ENCODE measurements at regions not wholly inside any gene's neighbourhood (a gene's known extent, or its start where the extent isn't known, plus 50 kb on each side); places are given as distances from the start of the nearest gene placed in this dataset.
"Not testable (repeated sequence)": the region's sequence is repeated elsewhere in the genome, so short reads cannot be mapped to it uniquely, and the experiment has no call there.

DNA sequence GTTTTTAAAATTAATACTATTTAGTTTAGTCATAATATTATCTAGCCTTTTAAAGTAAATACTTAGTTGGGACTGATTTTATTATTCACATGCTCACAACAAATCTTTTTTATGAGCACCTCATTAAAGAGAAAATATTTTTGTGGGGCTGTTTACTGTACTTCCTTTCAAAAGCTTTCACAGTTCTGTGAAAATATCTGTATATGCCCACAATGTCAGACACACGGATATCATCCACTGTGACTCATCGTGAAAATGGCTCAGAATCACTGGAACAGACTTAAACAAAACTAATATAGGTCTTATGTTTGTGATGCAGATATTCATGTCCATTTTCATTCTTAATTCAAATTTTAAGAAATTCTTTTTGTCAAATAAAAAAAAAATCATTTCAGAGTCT is 305.2 kb downstream of the RAB38 start:
- DNase-seq: no peak

DNA sequence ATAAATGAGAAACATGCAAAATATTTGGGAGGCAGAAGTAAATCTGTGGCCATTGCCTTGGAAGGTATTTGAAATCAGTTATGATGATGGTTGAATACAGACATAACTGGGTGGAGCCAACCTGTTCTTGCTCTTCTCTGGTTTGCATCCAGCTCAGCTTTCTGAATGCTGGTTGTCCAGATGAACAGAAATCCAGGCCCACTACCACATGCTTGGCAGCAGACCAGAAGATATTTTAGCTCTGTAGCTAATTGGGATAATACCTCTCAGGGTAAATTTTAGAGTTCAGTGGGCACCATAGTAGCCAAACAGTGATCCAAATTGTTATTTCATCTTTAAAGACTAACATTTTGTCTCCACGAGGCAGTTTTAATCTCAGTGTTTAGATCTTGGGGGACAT is 308.3 kb downstream of the RAB38 start:
- no peak for DNase-seq

DNA sequence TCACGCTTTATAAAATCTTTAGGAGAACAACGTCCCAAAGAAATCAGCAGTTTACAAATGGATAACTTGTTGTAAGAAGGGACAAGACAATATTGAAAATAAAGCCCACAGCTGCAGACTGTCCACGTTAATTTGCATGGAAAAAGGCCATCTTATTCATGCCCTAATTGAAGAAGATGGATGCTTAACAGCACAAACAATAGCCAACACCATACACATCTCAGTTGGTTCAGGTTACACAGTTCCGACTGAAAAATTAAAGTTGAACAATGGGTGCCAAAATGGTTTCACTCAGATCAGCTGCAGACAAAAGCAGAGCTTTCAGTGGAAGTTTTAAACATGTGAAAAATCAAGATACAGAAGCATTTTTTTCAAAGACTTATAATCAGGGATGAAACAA is 314.2 kb downstream of the RAB38 start:
- DNase-seq: no peak

DNA sequence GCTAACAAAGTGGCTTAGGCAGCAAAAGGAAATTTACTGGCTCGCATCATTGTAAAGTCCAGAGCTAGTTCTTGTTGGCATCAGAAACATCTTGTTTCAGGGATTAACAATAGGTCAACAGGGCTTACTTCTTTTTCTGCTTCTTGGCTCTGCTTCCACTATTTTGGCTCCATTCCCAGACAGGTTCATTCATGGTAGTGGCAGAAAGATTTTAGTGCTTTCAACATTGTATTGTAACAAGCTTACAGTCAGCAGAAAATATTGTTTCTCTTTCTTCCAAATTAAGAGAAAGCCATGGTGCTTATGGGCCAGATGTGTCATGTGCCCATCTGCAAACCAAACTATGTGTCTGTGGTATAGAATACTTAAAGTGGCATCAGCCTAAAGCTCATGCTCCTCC is 315.6 kb downstream of the RAB38 start:
- DNase-seq: no peak

DNA sequence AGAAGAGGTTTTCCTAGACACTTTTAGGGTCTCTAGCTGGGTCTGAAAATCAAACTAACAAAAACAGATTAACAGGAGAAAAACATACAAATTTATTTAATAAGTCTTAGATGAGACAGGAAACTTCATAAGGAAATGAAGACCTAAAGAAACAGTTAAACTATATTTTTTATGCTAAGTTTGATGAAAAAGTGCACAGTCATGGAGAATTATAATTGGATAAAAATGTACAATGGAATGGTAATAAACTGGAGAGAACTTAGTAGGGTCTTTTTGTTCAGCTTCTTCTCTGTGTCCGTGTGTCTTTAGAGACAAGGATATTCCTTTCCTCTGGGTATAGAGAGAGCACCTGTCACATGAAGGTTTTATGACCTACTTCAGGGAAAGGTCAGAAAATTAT is 323.4 kb downstream of the RAB38 start:
- no peak for DNase-seq

DNA sequence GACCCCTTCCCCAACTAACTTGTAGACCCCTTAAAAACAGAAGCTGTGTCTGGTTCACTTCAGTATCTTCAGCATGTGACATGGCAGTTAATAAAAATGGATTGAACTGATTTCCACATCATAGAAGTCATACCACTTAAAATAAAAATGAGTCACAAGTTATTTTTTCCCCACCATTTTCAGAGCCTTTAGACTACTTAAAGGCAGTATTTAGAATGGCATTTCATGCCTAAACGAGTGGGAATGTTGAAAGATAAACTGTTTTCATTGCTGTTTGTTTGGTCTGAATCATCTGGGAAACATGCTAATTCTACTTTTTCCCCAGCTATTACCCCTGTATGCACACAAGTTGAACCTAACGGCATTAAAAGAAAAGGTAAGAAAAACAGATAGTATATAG is 324.0 kb downstream of the RAB38 start:
- no peak for DNase-seq

DNA sequence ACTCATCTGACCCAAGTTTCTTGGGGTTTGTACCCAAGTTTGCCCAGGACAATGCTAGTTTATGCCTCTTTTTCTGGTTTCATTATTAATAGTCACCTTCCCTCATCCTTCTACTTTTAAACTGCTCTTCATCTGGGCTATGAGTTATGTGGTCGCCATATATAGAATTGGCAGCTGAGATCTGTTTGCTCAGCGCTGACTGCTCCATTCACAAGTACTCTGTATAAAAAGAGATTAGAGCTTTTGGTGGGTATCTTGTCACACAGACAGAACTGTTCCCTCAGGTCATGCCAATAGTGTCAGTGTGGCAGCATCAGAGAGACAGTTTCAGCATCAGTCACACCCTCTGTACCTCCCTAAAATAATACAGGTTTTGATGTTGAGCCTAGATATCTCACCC is 326.0 kb downstream of the RAB38 start:
- DNase-seq: no peak

DNA sequence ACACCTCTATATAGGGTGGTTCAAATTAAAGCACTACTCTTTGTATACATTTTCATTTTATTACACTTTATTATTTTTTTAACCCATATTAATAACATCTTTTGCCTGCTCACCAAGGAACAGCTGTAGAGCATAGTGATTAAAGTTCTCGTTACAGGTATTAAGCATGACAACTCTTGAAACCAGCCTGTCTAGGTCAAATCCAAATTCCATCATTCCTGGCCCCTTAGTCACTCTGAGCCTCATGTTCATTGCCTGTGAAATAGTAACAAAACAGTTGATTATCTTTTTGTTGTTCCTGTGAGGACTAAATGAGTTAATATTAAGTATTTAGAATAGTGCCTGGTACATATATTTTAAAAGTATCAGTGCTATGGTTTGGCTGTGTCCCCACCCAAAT is 334.5 kb downstream of the RAB38 start:
- no peak for DNase-seq

DNA sequence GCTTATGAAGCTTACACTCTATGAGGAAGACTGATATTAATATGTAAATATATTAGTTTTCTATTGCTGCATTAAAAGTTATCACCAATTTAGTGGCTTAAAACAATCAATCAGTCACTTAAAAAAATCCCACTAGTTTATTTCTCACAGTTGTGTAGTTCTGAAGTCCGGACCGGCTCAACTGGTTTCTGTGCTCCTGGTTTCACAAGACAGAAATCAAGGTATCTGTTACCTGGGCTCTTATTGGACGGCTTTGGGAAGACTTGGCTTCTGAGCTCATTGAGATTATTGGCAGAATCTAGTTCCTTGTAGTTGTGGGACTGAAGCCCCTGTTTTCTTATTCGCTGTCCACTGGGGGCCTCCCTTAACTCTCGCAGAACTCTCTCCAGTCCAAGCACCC is 343.0 kb downstream of the RAB38 start:
- no peak for DNase-seq

DNA sequence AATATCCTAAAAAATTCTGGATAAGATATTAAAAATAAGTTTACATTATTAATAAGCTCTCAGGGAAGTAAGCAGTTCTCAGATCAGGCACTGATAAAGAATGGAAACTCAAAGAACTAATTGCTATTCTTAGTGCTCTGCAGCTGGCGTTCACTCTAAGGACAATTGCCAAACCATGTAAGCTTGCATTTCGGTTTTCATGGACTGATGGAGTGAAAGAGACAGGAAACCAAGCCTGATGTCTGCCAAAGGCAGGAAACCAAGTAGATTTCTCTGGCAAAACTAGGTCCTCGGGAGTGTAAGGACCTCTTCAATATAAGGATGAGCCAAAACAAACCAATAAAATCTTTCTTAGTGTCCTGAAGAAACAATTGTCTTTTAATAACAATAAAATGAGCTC is 355.2 kb downstream of the RAB38 start:
- DNase-seq: no peak

DNA sequence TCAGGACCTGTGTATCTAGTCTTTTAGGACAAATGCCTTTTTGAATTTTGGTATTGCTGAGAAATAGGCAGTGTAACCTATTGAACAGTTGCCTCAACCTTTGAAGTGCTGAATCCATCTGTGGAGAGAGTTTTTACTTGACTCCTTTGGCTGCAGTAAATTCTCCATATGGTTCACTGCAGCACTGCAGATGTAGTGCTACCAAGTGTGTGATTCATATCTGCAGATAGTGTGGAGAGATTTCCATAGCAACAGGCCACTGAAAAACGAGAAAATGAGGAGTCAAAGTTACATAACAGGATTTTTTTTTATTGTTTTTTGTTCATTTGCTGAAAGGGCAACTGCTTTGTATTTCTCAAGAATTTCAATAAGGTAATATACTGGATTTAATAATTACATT is 356.1 kb downstream of the RAB38 start:
- no peak for DNase-seq

DNA sequence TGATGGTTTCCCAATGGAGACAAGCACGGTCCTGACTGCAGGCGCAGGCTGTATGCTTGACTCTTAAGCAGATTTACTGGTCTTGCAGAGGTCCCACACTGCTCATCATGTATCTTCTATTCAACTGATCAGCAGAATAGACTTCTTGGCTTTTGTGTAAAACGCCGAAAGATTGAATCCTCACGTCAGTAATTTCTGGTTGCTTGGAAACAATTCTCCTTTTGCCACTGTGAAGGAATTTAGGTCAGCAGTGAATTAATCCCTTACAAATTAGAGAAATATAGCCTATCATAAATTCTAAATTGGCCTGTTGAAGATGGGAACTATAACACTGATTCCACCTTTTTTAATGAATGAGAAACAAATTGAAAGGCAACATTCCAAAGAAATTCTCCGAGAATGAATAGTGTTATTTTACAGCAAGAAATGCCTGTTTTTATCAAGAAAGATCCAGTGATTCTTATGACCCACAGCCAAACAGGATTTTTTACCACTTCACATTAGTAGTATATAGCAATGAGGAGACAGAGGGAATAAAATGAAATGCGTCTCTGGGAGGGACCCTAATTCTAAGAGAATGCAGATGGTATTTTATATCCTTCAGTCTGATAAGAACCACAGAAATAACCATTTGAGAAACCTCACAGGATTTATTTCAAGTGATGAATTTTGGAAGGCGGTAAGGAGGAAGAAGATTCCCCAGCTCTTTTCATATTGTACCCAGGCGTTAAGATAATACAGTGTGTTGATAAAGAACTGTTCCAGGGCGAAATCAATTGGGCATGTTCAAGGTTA is 362.5 kb downstream of the RAB38 start:
- no peak for DNase-seq

DNA sequence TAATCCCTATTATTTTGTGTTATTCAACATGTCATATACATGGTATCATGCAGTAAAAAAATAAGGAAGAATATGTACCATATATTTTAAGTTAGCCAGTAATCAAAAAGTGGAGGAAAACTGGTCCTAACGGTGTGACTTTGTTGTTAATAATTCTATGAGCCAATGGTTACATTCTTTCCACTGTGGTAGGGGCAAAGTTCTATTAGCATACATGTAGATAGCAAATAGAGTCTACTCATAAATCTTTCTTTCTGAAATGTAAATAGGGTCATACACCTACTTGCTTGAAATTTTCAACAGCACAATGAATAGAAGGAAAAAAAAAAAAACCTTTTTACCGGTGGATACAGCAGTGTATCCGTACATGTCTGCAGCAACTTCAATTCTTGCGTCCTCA is 364.8 kb downstream of the RAB38 start:
- DNase-seq: no peak

DNA sequence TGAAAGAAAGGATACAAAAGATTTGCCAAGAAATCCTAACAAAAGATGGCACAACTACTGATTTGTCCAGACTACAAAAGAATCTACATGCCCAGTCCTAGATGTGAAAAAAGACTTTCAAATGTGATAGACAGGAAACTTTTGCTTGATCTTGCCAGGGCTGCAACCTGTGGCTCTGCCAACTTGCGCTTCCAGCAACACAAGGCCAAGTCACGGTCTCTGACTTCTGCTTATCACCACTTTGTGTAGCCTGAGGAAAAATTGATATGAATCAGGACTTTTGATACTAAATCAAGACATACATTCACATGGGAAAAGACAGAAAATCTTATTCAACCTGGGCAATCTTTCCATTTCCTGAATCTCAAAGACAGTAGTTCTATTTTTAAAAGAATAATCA is 366.0 kb downstream of the RAB38 start:
- no peak for DNase-seq

DNA sequence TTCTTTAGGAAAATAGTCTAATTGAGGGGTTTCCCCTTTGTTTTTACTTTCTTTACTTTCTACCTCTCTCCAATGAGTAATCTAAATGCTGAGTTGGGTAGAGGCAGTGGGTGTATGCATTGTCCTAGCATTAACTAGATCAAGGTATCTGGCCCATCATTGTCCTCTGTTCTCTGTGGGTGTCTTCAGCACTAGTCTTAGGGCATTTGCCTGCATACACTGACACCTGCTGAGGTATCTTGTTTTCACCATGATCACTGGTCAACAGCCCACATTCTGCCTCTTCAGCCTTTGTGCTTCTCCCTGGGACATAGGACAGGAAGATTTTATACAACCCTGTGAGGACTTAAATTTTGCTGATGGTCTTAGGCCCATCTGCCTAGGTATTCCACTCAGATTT is 371.1 kb downstream of the RAB38 start:
- no peak for DNase-seq

DNA sequence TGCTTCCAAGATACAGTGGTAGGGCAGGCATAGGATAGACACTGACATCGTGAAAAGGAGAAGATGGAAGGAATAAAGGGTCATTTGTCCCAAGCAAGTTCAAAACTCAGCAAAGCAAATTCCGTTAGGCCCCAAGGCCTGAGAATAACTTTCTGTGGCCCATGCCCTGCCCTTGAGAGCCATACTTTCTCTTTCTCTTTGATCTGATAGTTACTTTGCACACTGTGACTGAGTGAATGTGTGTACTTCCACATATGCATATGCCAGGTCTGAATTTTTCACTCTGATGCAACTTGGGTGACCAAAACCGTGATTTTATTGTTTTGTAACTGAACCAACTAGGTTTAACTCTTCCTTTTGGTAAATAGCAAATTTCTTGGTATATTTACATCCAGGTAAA is 371.5 kb downstream of the RAB38 start:
- DNase-seq: no peak

DNA sequence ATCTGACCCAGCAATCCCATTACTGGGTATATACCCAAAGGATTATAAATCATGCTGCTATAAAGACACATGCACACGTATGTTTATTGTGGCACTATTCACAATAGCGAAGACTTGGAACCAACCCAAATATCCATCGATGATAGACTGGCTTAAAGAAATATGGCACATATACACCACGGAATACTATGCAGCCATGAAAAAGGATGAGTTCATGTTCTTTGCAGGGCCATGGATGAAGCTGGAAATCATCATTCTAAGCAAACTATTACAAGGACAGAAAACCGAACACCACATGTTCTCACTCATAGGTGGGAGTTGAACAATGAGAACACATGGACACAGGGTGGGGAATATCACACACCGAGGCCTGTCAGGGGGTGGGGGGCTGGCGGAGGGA is 390.4 kb downstream of the RAB38 start:
- not testable (repeated sequence) for DNase-seq

DNA sequence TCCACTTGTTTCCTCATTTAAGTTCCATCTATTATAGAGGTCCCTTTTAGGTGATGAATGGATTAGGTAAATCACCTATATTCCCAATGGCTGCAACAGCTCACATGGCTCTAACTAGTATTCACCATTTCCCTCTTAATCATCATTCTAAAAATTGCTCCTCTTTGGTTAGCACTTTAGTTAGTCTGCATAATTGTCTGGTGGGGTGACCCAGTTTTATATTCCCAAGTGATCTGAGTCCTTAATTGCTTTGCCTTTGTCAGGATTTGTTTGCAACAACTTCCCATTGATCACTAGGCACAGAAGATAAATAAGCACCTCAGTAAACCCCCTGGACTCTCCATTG is 395.2 kb downstream of the RAB38 start:
- DNase-seq: no peak

DNA sequence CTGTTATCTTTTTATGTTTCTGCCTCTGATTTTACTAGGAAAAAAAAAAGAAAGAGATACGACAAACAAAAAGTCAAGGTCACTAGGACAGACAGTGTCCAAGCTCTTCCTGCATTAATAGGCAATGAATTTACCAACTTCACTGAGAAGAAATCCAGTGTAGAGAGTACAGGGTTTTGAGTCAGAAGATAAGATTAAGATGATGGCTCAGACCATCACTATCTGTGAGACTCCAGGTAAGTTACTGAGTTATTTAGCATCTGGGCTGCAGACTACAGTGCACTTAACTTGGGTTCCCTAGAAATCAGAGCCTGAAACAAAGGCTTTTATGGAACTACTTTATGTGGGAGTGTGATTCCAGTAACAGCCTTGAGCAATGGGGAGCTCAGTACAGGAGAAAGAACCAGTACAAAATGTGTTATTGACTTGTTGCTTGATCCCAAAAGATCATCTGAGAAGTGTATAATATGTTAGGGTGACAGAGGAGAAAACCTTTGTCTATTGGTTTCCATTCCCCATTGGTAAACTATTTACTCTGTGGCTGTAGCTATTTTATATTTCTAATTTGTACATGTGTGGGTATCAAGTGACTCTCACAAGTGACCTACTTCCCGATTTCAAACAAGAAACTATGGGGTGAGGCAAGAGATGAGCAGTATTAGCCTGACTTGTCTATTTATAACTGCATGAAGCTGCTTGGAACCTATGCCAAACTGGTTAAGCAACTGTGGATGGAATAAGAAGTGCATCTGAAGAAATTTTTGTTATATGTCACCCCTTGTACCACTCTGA is 395.8 kb downstream of the RAB38 start:
- DNase-seq: no peak

DNA sequence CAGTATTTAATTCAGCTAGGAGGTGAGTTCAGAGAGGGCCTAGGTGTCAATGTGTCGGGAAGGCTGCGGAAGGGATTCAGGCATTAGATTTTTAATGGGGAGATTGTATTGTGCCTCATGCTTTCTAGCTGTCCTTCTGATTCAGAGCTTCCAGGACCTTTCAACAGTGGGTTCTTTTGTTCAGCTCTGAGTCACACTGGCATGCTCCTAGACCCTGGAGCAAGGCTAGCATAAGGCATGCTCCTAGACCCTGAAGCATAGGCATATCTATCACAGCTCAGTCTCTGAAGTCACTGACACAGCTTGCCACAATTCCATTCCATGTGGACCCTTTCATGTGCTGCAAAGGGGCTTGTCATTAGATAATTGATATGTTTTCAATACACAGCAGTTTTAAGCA is 396.9 kb downstream of the RAB38 start:
- no peak for DNase-seq

DNA sequence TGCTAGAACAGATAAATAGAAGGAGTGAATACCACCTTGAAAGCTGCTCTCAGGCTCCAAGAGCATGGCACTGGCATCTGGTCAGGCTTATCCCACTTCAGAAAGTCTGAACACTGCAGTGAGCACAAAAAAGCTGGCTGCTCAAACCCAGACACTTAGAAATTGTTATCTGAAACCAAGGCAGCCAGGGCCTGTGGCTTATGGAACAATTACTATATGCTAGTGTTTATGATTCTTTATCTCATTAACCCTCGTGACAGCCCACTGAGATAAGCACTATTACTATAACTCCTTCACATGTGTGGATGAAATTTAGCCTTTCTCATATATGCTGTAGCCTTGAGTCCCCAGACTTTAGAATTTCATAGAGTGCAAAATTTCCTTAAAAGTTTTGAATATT is 400.2 kb downstream of the RAB38 start:
- DNase-seq: no peak

DNA sequence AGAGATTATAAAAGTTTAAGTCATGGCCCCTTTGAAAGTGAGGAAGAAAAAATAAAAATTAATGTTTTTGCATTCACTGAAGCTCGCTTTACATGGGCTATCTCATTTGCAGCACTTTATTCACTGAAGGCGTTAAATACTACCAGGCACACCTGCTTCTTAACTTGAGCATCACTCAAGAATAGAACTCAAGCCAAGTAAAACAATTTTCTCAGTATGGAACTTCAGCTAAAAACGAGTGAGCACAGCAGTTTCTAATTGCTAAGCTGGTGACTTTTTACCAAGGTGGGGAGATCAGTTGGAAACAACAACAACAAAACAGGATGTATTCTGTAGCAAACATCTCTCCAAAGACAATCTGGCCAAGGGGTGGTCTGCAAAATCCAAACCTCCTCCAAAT is 405.6 kb downstream of the RAB38 start:
- DNase-seq: no peak

DNA sequence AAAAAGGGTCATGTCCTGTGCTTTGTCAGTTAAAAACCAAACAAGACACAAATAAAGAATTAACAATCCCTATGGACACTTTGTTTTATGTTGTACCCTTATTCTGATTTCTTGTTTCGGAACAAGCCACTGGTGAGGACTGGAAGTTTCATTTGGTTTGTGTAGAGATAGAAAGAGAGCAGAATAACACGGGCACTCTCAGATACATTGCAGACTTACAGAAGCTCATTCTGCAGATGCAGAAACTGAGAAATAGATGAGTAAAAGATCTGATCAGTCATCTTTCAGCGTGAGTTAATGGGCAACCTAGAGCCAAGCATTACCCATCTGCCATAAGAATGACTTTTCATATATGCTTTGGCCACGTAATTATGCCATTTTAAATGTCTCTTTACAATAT is 407.6 kb downstream of the RAB38 start:
- DNase-seq: no peak

DNA sequence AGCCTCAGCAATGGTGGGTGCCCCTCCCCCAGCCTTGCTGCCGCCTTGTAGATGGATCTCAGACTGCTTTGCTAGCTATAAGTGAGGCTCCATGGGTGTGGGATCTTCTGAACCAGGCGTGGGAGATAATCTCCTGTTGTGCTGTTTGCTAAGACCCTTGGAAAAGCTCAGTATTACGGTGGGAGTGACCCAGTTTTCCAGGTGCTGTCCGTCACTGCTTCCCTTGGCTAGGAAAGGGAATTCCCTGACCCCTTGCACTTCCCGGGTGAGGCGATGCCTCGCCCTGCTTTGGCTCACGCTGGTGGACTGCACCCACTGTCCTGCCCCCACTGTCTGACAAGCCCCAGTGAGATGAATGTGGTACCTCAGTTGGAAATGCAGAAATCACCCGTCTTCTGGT is 411.2 kb downstream of the RAB38 start:
- DNase-seq: not testable (repeated sequence)

DNA sequence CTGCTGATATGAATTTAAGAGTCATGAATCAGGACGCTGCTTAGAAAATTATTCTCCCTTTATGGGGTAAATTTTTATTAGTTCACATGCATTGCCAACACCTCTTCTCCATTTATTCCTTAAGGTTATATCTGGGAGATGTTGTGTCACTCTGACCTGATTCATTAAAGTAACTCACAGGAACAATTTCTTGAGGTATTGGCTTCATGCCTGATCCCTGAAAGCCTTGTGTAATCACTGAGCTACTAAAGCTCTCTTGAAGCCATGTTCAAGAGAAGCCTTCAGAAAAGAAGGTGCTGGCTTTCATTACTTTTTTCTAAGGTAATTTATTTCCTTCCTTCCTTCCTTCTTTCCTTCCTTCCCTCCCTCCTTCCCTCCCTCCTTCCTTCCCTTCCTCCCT is 420.6 kb downstream of the RAB38 start:
- DNase-seq: no peak

Data from CD4-positive, alpha-beta T cell treated with Interleukin-6 for 4 hours (primary cell).